ENCODE measurements at regions not wholly inside any gene's neighbourhood (a gene's known extent, or its start where the extent isn't known, plus 50 kb on each side); places are given as distances from the start of the nearest gene placed in this dataset.

GRCh38 chr2:164439885-164440284 lies 181.4 kb downstream of the GRB14 start:
- DNase-seq (ENCODE audit: low read depth, low spot score), result no peak

- no peak for DNase-seq (ENCODE audit: low read depth, low spot score)
Measured at GRCh38 chr2:164439235-164439634, 182.0 kb downstream of the GRB14 start.

GRCh38 chr2:164438490-164439205 lies 182.6 kb downstream of the GRB14 start:
- no peak for DNase-seq (ENCODE audit: low read depth, low spot score)

GRCh38 chr2:164436131-164436530 lies 185.2 kb downstream of the GRB14 start:
- DNase-seq (ENCODE audit: low read depth, low spot score), result no peak

- peak; percentile 47 for DNase-seq (ENCODE audit: low read depth, low spot score)
Measured at GRCh38 chr2:164430166-164430783, 191.0 kb downstream of the GRB14 start.

GRCh38 chr2:164429354-164429753 lies 191.9 kb downstream of the GRB14 start:
- DNase-seq (ENCODE audit: low read depth, low spot score), result no peak

- DNase-seq (ENCODE audit: low read depth, low spot score), result no peak
Measured at GRCh38 chr2:164427111-164427510, 194.2 kb downstream of the GRB14 start.

GRCh38 chr2:164420787-164421186 lies 200.5 kb downstream of the GRB14 start:
- DNase-seq (ENCODE audit: low read depth, low spot score), result no peak

GRCh38 chr2:164412831-164413230 lies 208.5 kb downstream of the GRB14 start:
- no peak for DNase-seq (ENCODE audit: low read depth, low spot score)

- DNase-seq (ENCODE audit: low read depth, low spot score), result no peak
Measured at GRCh38 chr2:164389411-164389810, 231.9 kb downstream of the GRB14 start.

GRCh38 chr2:164388511-164388910 lies 232.8 kb downstream of the GRB14 start:
- DNase-seq (ENCODE audit: low read depth, low spot score), result peak; percentile 18

GRCh38 chr2:164386231-164386630 lies 235.1 kb downstream of the GRB14 start:
- no peak for DNase-seq (ENCODE audit: low read depth, low spot score)

- no peak for DNase-seq (ENCODE audit: low read depth, low spot score)
Measured at GRCh38 chr2:164384434-164384833, 236.8 kb downstream of the GRB14 start.

GRCh38 chr2:164371916-164372315 lies 249.4 kb downstream of the GRB14 start:
- no peak for DNase-seq (ENCODE audit: low read depth, low spot score)

GRCh38 chr2:164369366-164369765 lies 251.9 kb downstream of the GRB14 start:
- DNase-seq (ENCODE audit: low read depth, low spot score), result no peak

- no peak for DNase-seq (ENCODE audit: low read depth, low spot score)
Measured at GRCh38 chr2:164368896-164369295, 252.4 kb downstream of the GRB14 start.

GRCh38 chr2:164363646-164364045 lies 257.6 kb downstream of the GRB14 start:
- DNase-seq (ENCODE audit: low read depth, low spot score), result no peak

GRCh38 chr2:164351536-164351935 lies 269.7 kb downstream of the GRB14 start:
- DNase-seq (ENCODE audit: low read depth, low spot score), result no peak

- DNase-seq (ENCODE audit: low read depth, low spot score), result no peak
Measured at GRCh38 chr2:164335947-164336346, 285.3 kb downstream of the GRB14 start.

- no peak for DNase-seq (ENCODE audit: low read depth, low spot score)
Measured at GRCh38 chr2:164335128-164335527, 286.2 kb downstream of the GRB14 start.

- DNase-seq (ENCODE audit: low read depth, low spot score), result no peak
Measured at GRCh38 chr2:164328310-164328709, 293.0 kb downstream of the GRB14 start.

GRCh38 chr2:164323978-164324377 lies 297.3 kb downstream of the GRB14 start:
- DNase-seq (ENCODE audit: low read depth, low spot score), result no peak

- DNase-seq (ENCODE audit: low read depth, low spot score), result no peak
Measured at GRCh38 chr2:164314148-164314547, 307.1 kb downstream of the GRB14 start.

Data from smooth muscle cell of the brain vasculature (primary cell).